HepG2 (cell line): ENCODE measurements at regions not wholly inside any gene's neighbourhood (a gene's known extent, or its start where the extent isn't known, plus 50 kb on each side); places are given as distances from the start of the nearest gene placed in this dataset.

ENCODE experiments used
- HDAC6 ChIP-seq: fragments of 200-600 bp; sonication (generic); IDR thresholded peaks from 2 replicates; pipeline ENCODE4 v1.7.0; 2017; ENCODE audit warnings: mild to moderate bottlenecking, antibody characterized with exemption, low read length, low read depth
- POLR2AphosphoS2 ChIP-seq: IDR thresholded peaks from 2 replicates; pipeline ENCODE4 v1.6.1; 2011; ENCODE audit warnings: low read depth, low read length, improper control_type of control experiment
- SIX1 ChIP-seq: sonication (generic); formaldehyde crosslinking; IDR thresholded peaks from 2 replicates; pipeline ENCODE4 v1.4.0; 2020; ENCODE audit warnings: missing genetic modification reagents, borderline replicate concordance
- TF ChIP-seq, protein P1 (sequence below): sonication (generic); formaldehyde crosslinking; IDR thresholded peaks from 2 replicates; pipeline ENCODE4 v1.4.0; 2020; ENCODE audit warnings: missing genetic modification reagents, borderline replicate concordance
- TF ChIP-seq, protein P2 (sequence below): sonication (generic); formaldehyde crosslinking; IDR thresholded peaks from 2 replicates; pipeline ENCODE4 v1.5.0; 2020; ENCODE audit warnings: mild to moderate bottlenecking, missing genetic modification reagents, moderate library complexity

DNA sequence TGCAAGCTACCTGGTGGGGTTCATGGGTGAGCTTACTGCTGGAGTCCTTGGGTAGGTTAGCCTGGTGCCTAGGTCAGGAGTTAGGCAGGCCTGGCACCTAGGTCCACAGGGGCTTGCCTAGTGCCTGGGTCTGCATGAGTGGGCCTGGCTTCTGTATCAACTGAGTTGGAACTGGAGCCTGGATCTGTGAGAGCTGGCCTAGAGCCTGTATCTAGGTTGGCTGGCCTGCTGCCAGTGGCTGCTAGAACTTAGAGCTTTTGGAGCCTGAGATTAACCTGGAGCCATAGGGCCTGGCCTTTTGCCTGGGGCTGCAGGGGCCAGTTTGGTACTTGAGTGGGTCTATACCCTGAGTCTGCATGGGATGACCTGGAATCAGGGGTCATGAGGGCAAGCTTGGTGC lies 679.4 kb downstream of the NUP35 start:
- TF ChIP-seq, protein P1, sequence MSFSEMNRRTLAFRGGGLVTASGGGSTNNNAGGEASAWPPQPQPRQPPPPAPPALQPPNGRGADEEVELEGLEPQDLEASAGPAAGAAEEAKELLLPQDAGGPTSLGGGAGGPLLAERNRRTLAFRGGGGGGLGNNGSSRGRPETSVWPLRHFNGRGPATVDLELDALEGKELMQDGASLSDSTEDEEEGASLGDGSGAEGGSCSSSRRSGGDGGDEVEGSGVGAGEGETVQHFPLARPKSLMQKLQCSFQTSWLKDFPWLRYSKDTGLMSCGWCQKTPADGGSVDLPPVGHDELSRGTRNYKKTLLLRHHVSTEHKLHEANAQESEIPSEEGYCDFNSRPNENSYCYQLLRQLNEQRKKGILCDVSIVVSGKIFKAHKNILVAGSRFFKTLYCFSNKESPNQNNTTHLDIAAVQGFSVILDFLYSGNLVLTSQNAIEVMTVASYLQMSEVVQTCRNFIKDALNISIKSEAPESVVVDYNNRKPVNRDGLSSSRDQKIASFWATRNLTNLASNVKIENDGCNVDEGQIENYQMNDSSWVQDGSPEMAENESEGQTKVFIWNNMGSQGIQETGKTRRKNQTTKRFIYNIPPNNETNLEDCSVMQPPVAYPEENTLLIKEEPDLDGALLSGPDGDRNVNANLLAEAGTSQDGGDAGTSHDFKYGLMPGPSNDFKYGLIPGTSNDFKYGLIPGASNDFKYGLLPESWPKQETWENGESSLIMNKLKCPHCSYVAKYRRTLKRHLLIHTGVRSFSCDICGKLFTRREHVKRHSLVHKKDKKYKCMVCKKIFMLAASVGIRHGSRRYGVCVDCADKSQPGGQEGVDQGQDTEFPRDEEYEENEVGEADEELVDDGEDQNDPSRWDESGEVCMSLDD (CRISPR knock-in tag) = no peak
- TF ChIP-seq POLR2AphosphoS2 (no peak), HDAC6 (no peak), SIX1 (no peak)
- TF ChIP-seq, protein P2, sequence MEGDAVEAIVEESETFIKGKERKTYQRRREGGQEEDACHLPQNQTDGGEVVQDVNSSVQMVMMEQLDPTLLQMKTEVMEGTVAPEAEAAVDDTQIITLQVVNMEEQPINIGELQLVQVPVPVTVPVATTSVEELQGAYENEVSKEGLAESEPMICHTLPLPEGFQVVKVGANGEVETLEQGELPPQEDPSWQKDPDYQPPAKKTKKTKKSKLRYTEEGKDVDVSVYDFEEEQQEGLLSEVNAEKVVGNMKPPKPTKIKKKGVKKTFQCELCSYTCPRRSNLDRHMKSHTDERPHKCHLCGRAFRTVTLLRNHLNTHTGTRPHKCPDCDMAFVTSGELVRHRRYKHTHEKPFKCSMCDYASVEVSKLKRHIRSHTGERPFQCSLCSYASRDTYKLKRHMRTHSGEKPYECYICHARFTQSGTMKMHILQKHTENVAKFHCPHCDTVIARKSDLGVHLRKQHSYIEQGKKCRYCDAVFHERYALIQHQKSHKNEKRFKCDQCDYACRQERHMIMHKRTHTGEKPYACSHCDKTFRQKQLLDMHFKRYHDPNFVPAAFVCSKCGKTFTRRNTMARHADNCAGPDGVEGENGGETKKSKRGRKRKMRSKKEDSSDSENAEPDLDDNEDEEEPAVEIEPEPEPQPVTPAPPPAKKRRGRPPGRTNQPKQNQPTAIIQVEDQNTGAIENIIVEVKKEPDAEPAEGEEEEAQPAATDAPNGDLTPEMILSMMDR (CRISPR knock-in tag) = no peak
